Skeletal muscle tissue (tissue), 3 donors: ENCODE measurements at regions not wholly inside any gene's neighbourhood (a gene's known extent, or its start where the extent isn't known, plus 50 kb on each side); places are given as distances from the start of the nearest gene placed in this dataset.

Experiments
- H3K27ac ChIP-seq: one replicate; pipeline ENCODE4 v1.7.0; 2013; ENCODE audit warnings: mild to moderate bottlenecking, low read depth, low read length, inconsistent platforms
- H3K27me3 ChIP-seq, 3 donors: one replicate each; pipeline ENCODE4 v1.7.0; 2013; ENCODE audit warnings: low read length in 3 of 3; ENCODE audit not compliant: control insufficient read depth in 3 of 3, insufficient read depth in 3 of 3
- H3K36me3 ChIP-seq, 3 donors: one replicate each; pipeline ENCODE4 v1.7.0; 2013; ENCODE audit warnings: low read length in 3 of 3; ENCODE audit not compliant: control insufficient read depth in 3 of 3, insufficient read depth in 3 of 3
- H3K4me1 ChIP-seq, 3 donors: one replicate each; pipeline ENCODE4 v1.7.0; 2013; ENCODE audit warnings: low read length in 3 of 3, mild to moderate bottlenecking in 3 of 3; ENCODE audit not compliant: control insufficient read depth in 3 of 3, insufficient read depth in 3 of 3
- H3K4me3 ChIP-seq, 3 donors: one replicate each; pipeline ENCODE4 v1.7.0; 2013; ENCODE audit warnings: low read length in 3 of 3
- H3K9ac ChIP-seq, 3 donors: one replicate each; pipeline ENCODE4 v1.7.0; 2013; ENCODE audit warnings: low read length in 3 of 3, mild to moderate bottlenecking in 3 of 3, moderate library complexity in 2 of 3, low read depth in 1 of 3
- H3K9me3 ChIP-seq, 3 donors: one replicate each; pipeline ENCODE4 v1.7.0; 2013; ENCODE audit warnings: low read length in 3 of 3; ENCODE audit not compliant: control insufficient read depth in 3 of 3
- donor health status: Osteomylitis.

- Histone ChIP-seq H3K27ac (no peak overlapping the region), H3K9me3 (no peaks in the 10 kb centered on the region), H3K27me3 (peaks cover 22 to 37% (median 29%) of the 10 kb centered on the region in 3 donors)
These were observed 362.4 kb downstream of the MIAT start for GRCh38 chr22:27019827-27020226.

GRCh38 chr22:27022274-27022895 lies 365.0 kb downstream of the MIAT start:
- peaks cover 13 to 30% (median 20%) of the 10 kb centered on the region in 3 donors for H3K27me3 ChIP-seq
- H3K9me3 ChIP-seq = no peaks in the 10 kb centered on the region
- H3K4me1 ChIP-seq = no peaks in the 10 kb centered on the region

More at GRCh38 chr22:27019827-27020226, 362.4 kb downstream of the MIAT start:
- Histone ChIP-seq H3K4me1 (no peaks in the 10 kb centered on the region), H3K9ac (no peak overlapping the region), H3K36me3 (no peaks in the 10 kb centered on the region), H3K4me3 (no peak overlapping the region)

GRCh38 chr22:27022896-27023361 lies 365.5 kb downstream of the MIAT start:
- H3K27ac ChIP-seq = no peak overlapping the region
- no peak overlapping the region for H3K9ac ChIP-seq
- no peaks in the 10 kb centered on the region for H3K9me3 ChIP-seq
- H3K4me3 ChIP-seq = no peak overlapping the region
- H3K4me1 ChIP-seq = no peaks in the 10 kb centered on the region
- no peaks in the 10 kb centered on the region for H3K36me3 ChIP-seq
- peaks cover 13 to 30% (median 20%) of the 10 kb centered on the region in 3 donors for H3K27me3 ChIP-seq

More at GRCh38 chr22:27022274-27022895, 365.0 kb downstream of the MIAT start:
- Histone ChIP-seq H3K9ac (no peak overlapping the region), H3K27ac (no peak overlapping the region), H3K36me3 (no peaks in the 10 kb centered on the region), H3K4me3 (no peak overlapping the region)

GRCh38 chr22:27023591-27023990 lies 366.2 kb downstream of the MIAT start:
- no peaks in the 10 kb centered on the region for H3K36me3 ChIP-seq

GRCh38 chr22:27024982-27025381 lies 367.6 kb downstream of the MIAT start:
- peaks cover 10 to 28% (median 20%) of the 10 kb centered on the region in 3 donors for H3K27me3 ChIP-seq
- no peaks in the 10 kb centered on the region for H3K9me3 ChIP-seq
- no peaks in the 10 kb centered on the region for H3K4me1 ChIP-seq
- H3K4me3 ChIP-seq = no peak overlapping the region
- H3K36me3 ChIP-seq = no peaks in the 10 kb centered on the region
- no peak overlapping the region for H3K9ac ChIP-seq
- H3K27ac ChIP-seq = no peak overlapping the region

More at GRCh38 chr22:27023591-27023990, 366.2 kb downstream of the MIAT start:
- Histone ChIP-seq H3K9ac (no peak overlapping the region), H3K4me1 (no peaks in the 10 kb centered on the region), H3K9me3 (no peaks in the 10 kb centered on the region), H3K27ac (no peak overlapping the region), H3K4me3 (no peak overlapping the region), H3K27me3 (peaks cover 13 to 25% (median 20%) of the 10 kb centered on the region in 3 donors)

- Histone ChIP-seq H3K4me3 (no peak overlapping the region), H3K9ac (no peak overlapping the region), H3K27ac (no peak overlapping the region), H3K27me3 (peaks cover under 1 to 12% (median 4%) of the 10 kb centered on the region in 3 donors), H3K36me3 (no peaks in the 10 kb centered on the region), H3K9me3 (no peaks in the 10 kb centered on the region), H3K4me1 (peaks cover 5 to 17% (median 6%) of the 10 kb centered on the region in 3 donors)
These were observed 370.7 kb downstream of the MIAT start for GRCh38 chr22:27028093-27028492.

GRCh38 chr22:27029584-27030130 lies 372.3 kb downstream of the MIAT start:
- Histone ChIP-seq H3K4me1 (peaks cover 5 to 20% (median 6%) of the 10 kb centered on the region in 3 donors), H3K36me3 (no peaks in the 10 kb centered on the region), H3K9ac (no peak overlapping the region), H3K4me3 (no peak overlapping the region), H3K27me3 (peaks cover 6 to 11% (median 9%) of the 10 kb centered on the region in 3 donors), H3K9me3 (no peaks in the 10 kb centered on the region), H3K27ac (no peak overlapping the region)

- H3K9ac ChIP-seq = no peak overlapping the region
- no peaks in the 10 kb centered on the region for H3K36me3 ChIP-seq
- peak overlapping the region in 2 of 3 donors; percentile 6 to 15 for H3K4me3 ChIP-seq
- H3K27me3 ChIP-seq = peaks cover 8 to 21% (median 16%) of the 10 kb centered on the region in 3 donors
- no peak overlapping the region for H3K27ac ChIP-seq
- H3K9me3 ChIP-seq = no peaks in the 10 kb centered on the region
- peaks cover 5 to 20% (median 6%) of the 10 kb centered on the region in 3 donors for H3K4me1 ChIP-seq
These were observed 374.8 kb downstream of the MIAT start for GRCh38 chr22:27032091-27032761.

- Histone ChIP-seq H3K9ac (no peak overlapping the region), H3K4me3 (no peak overlapping the region), H3K36me3 (no peaks in the 10 kb centered on the region), H3K4me1 (no peaks in the 10 kb centered on the region), H3K27ac (no peak overlapping the region), H3K9me3 (no peaks in the 10 kb centered on the region), H3K27me3 (peaks cover 19 to 24% (median 19%) of the 10 kb centered on the region in 3 donors)
These were observed 384.4 kb downstream of the MIAT start for GRCh38 chr22:27041745-27042310.
